Islet precursor cell (in vitro differentiated cells): ENCODE measurements at regions not wholly inside any gene's neighbourhood (a gene's known extent, or its start where the extent isn't known, plus 50 kb on each side); places are given as distances from the start of the nearest gene placed in this dataset.

Experiments
- DNase-seq: peaks from one replicate; pipeline ENCODE4 v3.0.0-alpha.2; 2018

DNA sequence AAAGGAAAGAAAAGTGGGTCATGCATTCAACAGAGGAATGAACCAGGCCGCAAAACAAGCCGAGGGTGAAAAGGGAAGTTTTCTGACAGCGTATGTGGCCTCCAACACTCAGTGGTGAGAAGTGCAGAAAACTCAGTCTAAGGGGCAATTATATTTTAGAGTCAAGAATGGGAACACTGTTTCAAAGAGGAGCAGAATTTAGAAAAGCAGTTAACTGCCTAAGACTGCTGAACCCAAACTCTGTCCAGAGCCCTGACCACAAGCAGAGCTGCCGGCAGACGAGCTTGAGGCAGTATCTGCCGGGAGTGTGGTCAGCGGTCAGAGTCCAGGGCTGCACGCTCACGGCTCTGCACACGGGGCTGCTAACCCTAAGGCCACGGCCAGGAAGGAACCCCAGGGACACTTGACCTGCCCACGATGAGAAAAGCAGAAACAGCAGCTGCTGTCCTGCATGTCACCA is 347.0 kb upstream of the ID2 start:
- peak; percentile 54 for DNase-seq

DNA sequence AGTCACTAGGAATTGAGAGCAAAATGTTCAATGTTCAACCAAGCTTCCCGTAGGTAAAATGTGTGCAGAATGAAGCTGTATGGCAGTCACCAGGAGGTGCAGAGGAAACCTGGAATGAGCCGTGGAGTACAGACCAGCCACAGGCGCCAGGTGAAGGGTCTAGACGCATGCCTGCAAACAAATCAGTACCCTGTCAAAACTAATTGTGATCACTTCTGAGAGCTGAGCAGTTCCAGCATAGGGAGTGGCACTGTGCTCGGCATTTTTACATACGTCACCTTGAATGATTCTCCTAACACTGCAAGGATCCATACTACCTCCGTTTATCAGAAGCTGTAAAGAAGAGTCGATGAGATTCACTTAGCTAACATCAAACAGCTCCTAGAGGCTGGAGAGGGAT is 346.1 kb upstream of the ID2 start:
- peak; percentile 24 for DNase-seq

DNA sequence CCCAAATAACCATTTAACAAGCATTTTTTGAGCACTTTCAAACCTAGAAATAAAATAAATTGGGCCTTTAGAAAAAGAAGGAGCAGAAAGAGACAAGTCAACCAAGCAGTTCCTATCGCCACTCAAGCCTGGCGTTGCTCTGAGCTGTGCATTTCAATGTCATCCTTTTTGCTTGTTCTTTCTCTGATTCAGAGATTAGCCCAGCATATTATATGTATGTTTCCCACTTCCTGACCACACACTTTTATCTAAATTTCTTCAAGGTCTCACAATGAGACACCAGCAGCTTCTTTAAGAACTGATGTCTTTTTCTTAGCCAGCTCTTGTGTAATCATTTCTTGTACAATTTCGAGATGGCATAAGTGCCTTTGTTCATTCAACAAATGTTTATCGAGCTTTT is 344.5 kb upstream of the ID2 start:
- DNase-seq: no peak

DNA sequence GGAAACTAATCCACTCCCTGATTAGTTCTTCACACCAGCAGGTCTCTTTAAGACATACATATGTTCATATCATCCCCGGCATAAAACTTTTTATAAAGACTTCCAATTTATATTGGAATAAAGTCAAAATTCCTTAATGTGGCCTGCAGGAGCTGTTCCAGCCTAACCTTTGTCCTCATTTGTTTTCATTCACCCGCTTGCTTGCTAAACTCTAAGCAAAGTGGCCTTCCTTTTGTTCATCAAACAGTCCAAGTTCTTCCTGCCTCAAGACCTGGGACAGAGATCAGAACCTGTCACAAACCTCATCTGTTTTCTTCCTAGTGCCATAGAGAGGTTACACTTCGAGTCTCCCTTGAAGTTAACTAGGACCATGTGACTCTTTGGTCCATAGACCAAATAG is 339.4 kb upstream of the ID2 start:
- no peak for DNase-seq

DNA sequence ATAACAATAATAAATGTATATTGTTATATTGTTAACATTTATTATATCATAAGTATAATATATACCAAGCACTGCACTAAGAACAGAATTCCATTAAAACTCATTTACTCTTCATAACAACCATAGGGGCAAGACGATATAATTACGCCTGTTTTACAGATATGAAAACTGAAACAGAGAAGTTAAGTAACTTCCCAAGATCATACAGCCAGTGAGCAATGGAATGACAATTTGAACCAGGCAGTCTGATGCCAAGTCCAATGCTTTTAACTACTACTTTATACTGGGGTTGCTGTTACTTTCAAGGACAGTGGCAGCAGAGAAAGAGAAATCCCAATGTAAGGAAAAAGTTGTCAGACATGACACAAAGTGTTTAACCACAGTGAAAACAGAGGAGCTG is 338.8 kb upstream of the ID2 start:
- DNase-seq: no peak

DNA sequence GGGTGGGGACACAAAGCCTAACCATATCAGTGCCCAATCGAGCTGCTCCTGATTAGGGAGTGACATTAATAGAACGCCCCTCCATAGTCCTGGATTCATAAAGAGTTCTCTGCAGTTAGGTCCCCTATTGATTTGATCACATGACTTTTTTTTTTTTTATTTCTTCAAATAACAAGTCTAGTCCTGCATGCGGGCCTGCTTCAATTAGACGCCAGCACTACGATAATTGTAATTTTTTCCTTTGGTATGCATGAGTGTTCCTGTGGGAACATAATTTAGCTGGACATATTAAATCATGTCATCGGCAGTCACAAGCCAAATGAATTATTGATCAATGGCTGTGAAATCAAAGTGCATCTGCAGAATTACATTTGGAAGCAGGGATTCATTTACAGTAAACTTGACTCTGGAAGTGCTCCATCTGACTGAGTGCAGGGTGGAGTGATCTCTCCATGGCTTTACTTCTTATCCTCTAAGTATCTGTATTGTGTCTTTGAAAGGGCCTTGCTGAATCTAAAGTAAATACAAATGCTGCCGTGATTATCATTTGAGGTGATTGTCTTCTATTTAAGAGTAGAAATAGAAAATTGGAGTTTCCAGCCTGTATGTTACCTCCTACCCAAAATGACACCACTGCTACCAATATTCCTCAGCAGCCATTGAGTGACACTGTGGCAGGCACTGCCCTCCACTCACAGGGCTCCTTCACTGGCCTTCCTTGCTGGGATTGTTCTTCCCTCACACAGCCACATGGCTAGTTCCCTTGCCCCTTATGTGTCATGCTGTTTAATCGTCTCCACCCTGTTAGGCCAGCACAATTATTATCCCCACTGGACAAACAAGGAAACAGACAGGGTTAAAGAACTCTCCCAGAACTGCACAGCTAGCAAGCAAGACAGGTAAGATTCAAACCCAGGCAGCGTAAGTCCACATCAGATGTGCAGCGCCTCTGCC is 337.4 kb upstream of the ID2 start:
- peak; percentile 30 for DNase-seq

DNA sequence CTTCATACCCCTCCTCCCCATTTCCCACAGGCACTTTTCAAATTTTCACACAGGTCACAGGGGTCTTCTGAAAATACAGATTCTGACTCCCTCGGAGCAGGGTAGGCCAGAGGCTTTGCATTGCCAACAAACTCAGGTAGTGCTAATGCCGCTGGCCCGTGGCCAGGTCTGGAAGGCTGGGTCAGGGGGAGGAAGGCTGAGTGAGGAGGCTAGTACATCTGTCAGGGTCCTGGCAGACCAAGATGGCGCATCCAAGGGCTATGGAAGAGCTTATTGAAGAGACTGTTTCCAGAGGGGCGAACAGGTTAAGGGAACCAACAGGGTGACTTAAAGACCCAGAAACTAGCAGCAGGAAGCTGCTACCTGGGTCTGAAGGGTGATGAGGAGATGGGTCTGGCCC is 336.7 kb upstream of the ID2 start:
- no peak for DNase-seq

DNA sequence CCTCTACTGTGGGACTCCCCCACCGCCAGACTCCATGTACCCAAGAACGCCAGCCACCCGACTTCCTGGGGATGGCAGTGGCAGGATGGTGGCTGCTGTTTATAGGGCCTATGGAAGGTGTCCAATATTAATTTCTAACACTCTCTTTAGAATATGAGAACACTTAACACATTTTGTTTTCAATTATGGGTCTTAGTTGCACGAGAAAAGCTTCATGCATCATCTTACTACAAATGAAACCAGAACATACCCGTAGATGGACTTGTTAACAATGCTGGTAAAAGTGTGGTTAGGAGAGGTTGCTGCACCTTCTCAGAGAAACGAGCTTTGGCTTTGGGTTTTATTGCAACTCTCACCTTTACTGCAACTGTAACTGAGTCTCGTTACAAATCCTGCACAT is 335.6 kb upstream of the ID2 start:
- DNase-seq: peak; percentile 5

DNA sequence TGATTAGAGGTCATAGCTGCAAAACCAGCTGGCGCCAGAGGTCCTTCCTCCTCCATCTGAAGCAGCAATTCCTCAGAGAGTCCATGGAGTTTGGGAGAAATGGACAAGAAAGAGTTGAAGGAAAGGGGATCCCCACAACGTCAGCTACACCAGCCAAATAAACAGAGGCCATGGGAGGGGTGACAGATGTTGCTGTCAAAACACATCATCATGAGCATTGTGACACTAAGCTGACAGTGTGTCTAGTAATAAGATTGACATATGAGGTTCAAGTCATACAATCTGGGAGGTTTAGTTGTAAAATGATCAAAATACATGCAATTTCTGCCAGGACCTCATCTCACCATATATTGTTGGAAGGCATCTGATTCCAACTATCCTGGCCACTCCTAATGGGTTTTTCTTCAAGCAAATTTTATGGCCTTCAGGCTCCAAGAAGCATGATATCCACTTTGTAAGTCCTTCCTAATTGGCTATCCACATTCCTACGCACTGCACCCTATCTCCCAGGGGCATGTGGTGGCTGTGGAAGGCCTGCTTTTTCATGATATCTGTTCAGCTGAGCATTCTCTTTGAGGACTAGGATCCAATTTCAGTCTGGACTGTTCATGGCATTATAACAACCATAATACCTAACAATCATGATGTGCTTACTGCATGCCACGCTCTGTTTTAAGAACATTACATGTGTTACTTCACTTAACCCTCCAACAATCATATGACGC is 335.0 kb upstream of the ID2 start:
- peak; percentile 15 for DNase-seq

DNA sequence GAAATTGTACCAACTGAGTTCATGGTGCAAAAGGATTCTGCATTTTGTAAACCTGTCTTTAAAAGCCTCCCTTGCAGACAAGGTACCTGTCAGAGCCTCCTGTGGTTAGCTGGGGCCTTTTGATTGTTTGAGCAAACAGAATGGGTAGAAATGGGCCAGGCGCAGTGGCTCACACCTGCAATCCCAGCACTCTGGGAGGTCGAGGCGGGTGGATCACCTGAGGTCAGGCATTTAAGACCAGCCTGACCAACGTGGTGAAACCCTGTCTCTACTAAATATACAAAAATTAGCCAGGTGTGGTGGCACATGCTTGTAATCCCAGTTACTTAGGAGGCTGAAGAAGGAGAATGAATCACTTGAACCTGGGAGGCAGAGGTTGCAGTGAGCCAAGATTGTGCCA is 332.9 kb upstream of the ID2 start:
- DNase-seq: peak; percentile 15

DNA sequence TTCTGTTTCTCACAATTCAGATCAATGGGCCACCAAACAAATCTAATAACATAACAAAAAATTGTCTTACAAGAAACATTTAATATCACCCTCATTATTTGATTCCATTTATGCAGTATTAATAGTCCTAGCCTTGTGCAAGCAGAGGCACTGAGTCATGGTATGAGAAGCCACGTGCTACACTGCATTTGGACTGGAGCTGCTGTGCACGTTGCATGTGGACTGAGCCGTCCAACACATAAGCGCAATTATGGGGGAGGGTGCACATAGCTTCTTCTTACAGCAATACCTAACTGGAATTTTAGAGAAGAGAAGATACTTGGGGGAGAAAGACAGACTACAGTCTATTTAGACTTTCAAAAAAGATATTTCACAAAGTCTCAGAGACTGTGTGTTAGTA is 329.6 kb upstream of the ID2 start:
- no peak for DNase-seq

DNA sequence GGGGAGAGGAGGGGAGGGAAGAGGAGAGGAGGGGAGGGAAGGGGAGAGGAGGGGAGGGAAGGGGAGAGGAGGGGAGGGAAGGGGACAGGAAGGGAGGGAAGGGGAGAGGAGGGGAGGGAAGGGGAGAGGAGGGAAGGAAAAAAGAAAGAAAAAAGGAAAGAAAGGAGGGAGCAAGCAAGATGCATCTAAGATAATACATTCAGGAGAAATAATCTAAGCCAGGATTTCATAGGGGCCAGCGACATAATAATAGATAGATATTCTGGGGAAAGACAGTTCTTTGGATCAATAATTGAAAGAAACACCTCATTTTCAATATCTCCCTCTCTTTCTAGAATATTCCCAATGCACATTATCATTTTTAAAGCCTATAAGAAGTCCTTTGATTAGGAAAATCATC is 328.9 kb upstream of the ID2 start:
- no peak for DNase-seq

DNA sequence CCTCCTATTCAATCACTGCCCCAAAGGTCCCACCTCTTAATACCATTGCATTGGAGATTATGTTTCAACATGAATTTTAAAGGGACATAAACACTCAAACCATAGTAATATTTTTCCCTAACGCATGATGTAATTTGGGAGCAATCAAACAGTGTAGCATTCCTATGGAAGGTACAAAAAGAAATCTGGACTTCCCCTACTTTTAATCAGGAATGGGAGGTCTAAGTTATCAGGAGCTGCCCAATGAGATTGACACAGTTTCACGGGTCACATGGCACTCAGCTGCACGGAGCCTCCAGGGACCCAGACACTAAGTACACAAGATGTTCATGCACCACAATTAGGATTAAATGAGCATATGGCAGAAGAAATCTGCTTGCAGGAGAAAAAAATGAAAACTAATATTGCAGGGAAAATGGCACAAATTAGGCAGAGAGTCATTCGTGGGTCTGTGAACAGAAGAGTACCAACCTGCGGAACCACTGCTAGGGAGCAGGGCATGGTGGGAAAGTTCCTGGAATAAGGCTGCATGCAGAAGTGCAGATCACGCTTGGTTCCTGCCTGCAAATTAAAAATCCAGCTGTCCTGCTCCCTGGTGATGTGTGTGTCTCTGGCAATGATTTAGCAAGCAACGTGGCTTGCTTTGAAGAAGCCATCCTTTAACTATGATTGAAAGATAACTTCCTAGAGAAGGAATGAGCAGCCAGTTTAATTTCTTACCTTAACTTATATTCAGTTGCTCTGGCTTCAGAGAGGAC is 326.6 kb upstream of the ID2 start:
- DNase-seq: no peak

DNA sequence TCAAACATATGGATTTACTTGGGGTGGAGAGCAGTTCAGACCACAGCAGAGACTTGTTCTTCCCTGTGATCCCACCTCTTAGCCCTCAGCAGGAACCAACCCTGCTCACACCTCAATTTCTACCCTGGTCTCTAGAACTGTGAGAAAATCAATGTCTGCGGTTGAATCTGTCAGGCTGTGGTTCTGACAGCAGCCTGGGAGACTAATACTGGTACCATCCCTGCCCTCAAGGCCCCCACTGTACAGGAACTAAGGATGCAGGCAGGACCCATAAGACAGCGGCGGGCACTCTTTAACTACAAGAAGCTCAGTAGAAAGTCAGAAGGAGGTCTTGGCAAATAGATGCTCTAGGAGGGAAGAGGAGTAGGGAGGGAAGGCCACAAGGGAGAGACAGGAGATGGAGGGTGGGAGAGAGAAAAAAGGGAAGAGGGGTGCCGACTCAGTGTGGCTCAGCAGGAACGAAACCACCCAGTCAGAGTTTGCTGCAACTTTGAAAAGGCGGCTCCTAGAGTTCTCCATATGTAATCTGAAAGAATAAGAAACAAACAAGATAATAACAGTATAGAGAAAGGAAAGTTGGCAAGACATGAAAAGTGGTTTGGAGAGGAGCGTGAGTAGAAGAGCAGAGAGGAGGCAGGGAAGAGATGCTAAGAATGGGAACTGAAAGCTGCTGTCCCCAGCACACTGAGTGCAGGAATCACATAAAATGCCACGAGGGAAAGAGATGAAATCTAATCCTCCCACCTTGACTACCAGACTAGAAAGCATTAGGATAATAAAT is 323.9 kb upstream of the ID2 start:
- no peak for DNase-seq

DNA sequence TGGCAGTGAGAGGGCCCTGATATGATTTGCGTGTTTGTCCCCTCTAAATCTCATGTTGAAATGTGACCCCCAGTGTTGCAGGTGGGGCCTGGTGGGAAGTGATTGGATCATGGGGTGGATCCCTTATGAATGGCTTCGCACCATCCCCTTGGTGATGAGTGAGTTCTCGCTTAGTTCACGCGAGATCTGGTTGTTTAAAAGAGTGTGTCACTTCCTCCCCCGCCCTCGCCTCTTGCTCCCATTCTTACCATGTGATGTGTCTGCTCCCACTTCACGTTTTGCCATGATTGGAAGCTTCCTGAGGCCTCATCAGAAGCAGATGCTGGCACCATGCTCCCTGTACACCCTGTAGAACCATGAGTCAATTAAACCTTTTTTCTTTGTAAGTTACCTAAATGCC is 319.9 kb upstream of the ID2 start:
- DNase-seq: no peak

DNA sequence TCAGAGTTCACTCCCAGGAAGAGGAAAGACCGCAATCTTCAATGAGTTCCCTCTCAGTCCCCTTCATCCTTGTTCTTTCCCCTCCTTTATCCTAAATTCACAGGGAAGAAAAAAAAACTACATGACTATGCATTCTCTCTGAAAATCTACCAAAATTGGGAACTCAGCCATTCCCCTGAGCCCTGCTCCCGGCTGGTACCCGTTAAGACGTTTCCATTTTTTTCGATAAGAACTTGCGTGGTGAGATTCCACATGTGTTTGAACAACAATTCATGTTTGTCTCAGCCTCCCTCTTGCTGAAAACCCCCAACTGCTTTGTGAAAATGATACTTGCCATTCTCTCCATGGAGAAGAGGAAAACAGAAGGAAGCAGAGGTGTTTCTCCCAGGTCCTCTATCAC is 318.7 kb upstream of the ID2 start:
- no peak for DNase-seq

DNA sequence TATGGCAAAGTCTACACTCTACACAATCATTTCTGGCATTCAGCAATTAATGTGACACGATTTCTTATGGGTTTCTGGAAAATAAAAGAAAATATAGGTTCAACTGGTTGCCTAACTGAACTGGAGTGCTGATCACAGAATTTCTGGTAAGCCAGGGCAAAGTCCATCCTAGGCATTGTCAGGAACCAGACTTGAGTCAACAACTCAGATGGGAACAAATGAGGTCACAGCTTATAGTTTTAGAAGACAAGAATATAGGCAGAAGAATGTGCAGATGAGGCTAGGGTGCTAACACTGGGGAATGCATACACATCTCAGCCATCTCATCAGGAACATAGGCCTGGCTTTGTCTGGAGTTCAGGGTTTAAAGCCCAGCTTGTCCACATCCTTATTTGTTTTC is 317.2 kb upstream of the ID2 start:
- DNase-seq: no peak

DNA sequence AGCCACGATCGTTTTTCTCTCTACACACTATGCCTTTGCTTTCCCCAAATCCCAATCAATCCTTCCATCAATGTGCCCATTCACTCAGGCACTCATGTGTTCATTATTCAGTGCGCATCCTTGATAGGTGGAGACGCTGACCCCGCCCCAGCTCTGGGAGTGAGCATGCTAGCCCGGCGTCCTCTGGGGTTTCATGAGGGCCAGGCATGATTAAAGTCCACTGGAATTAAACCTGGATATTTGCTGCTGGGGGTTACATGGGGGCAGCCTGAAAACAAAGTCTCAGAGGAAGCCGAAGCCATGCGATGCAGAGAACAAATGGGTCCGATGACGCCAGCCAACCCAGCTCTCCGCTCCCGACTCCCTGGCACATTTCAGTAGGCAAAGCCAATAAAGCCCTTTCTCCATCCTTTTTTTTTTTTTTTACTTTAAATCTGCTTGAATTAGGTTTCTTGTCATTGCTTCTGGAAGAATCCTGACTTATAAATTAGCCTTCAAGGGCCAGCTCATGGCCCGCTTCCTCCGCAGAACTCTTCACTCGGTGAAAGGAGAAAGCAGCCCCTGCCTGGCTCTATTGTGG is 316.4 kb upstream of the ID2 start:
- DNase-seq: no peak

DNA sequence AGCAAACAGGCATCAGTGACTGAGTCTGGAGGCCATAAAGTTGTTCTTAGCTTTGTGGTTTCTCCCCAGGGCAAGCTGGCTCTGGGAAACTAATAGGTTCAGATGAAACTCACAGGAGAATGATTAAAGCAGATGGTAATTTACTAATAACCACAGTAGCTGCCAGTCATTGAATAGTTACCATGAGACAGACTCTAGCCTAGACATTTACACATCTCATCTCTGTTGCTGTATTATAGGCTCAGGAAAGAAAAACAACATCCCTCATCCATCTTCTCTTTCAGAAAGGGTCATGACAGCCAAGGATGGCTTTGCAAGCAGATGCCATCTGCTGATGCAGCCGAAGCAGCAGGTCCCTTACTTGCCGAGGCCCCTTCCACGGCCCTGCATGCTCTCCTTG is 314.0 kb upstream of the ID2 start:
- DNase-seq: no peak

DNA sequence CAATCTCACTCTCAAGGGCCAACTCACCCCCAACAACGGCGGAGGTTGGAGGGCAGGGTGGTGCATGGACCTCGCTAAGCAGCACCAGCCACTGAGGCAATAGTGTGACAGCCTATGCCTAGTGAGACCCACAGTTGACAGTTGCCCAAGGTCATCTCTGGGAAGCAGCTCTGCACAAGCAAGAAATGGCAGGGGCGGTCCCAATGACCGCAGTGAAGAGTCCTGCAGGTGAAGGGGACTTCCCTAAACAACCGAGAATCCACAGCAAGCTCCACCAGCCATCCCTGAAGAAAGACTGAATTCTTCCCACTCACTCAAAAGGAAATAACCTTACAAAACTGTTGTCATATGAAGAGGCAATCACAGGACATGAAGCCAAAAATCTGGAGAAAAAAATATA is 313.4 kb upstream of the ID2 start:
- no peak for DNase-seq

DNA sequence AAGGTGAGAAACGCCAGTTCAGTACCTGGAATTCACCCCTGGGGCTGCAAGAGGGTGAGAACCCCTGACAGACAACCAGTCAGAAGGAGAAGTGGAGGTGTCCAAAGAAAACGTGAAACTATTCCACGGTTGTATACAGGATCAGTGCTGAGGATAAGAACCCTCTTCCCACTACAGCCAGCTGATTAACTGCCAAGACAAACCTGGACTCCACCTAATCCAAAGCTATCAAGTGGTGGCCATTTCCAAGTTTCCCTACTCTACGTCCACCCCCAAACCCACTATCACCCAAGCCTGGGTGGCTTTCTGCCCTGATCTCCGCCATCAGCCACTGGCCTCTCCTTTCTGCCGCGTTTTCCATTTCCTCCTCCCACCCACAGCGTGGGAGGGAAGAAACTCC is 312.3 kb upstream of the ID2 start:
- DNase-seq: no peak

DNA sequence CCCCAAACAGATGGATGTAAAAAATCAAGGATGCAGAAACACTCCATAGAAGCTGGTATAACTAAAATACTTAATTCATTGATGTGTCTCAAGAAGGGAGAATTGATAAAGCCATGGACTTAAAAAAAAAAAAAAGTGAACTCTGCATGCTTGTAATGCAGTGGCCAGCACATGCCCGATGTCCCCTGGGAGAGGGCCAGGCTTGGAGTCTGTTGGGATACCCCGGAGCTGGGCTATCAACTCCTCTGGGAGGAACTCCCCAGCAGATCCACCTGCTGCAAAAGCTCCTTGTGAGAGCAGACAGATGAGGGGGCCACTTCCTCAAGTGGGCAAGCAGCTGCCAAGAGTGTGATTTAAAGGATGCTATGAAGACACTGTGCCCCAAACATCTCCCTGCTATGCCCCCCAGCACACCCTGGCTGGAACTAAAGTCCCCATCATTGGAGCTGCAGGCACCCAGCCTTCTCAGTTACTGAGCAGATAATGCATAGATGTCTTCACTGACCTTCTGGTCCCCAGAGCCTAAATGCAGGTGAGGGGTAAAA is 311.5 kb upstream of the ID2 start:
- DNase-seq: no peak
